Bone marrow (tissue), 2 donors: ENCODE measurements at regions not wholly inside any gene's neighbourhood (a gene's known extent, or its start where the extent isn't known, plus 50 kb on each side); places are given as distances from the start of the nearest gene placed in this dataset.
A peak's percentile ranks its signal among the peaks of the same experiment; 100 is the strongest.
"Not testable (repeated sequence)": the region's sequence is repeated elsewhere in the genome, so short reads cannot be mapped to it uniquely, and the experiment has no call there.

Experiments
- DNase-seq, 2 donors: peaks; one replicate each; lab custom pipeline; 2025; lab: John Stamatoyannopoulos, UW

GRCh38 chr5:96171973-96172372 is 210.3 kb upstream of the ELL2 start:
- not testable (repeated sequence) for DNase-seq

GRCh38 chr5:96170481-96171125 is 209.0 kb upstream of the ELL2 start:
- not testable (repeated sequence) for DNase-seq

- not testable (repeated sequence) for DNase-seq
Observed at GRCh38 chr5:96168833-96169232, 207.2 kb upstream of the ELL2 start.

- no peak for DNase-seq
Observed at GRCh38 chr5:96159043-96159442, 197.4 kb upstream of the ELL2 start.

GRCh38 chr5:96157841-96158291 is 196.2 kb upstream of the ELL2 start:
- DNase-seq, result no peak

- no peak for DNase-seq
Observed at GRCh38 chr5:96157077-96157780, 195.6 kb upstream of the ELL2 start.

- DNase-seq, result no peak
Observed at GRCh38 chr5:96155147-96155546, 193.5 kb upstream of the ELL2 start.

GRCh38 chr5:96151891-96152290 is 190.2 kb upstream of the ELL2 start:
- no peak for DNase-seq

- DNase-seq, result no peak
Observed at GRCh38 chr5:96150007-96150406, 188.4 kb upstream of the ELL2 start.

- no peak for DNase-seq
Observed at GRCh38 chr5:96149546-96149945, 187.9 kb upstream of the ELL2 start.

- no peak for DNase-seq
Observed at GRCh38 chr5:96149021-96149420, 187.4 kb upstream of the ELL2 start.

GRCh38 chr5:96148376-96148775 is 186.7 kb upstream of the ELL2 start:
- DNase-seq, result no peak

- no peak for DNase-seq
Observed at GRCh38 chr5:96147866-96148265, 186.2 kb upstream of the ELL2 start.

GRCh38 chr5:96146675-96147074 is 185.0 kb upstream of the ELL2 start:
- peak in 1 of 2 donors; percentile 5 for DNase-seq

- DNase-seq, result no peak
Observed at GRCh38 chr5:96144289-96144688, 182.6 kb upstream of the ELL2 start.

GRCh38 chr5:96143450-96143849 is 181.8 kb upstream of the ELL2 start:
- no peak for DNase-seq

- DNase-seq, result no peak
Observed at GRCh38 chr5:96142786-96143434, 181.3 kb upstream of the ELL2 start.

GRCh38 chr5:96142184-96142781 is 180.6 kb upstream of the ELL2 start:
- DNase-seq, result no peak

GRCh38 chr5:96141749-96142148 is 180.1 kb upstream of the ELL2 start:
- no peak for DNase-seq

GRCh38 chr5:96140496-96140895 is 178.8 kb upstream of the ELL2 start:
- no peak for DNase-seq

- DNase-seq, result no peak
Observed at GRCh38 chr5:96140084-96140483, 178.4 kb upstream of the ELL2 start.

- DNase-seq, result no peak
Observed at GRCh38 chr5:96134886-96135285, 173.2 kb upstream of the ELL2 start.
